ENCODE measurements at regions not wholly inside any gene's neighbourhood (a gene's known extent, or its start where the extent isn't known, plus 50 kb on each side); places are given as distances from the start of the nearest gene placed in this dataset.

DNA sequence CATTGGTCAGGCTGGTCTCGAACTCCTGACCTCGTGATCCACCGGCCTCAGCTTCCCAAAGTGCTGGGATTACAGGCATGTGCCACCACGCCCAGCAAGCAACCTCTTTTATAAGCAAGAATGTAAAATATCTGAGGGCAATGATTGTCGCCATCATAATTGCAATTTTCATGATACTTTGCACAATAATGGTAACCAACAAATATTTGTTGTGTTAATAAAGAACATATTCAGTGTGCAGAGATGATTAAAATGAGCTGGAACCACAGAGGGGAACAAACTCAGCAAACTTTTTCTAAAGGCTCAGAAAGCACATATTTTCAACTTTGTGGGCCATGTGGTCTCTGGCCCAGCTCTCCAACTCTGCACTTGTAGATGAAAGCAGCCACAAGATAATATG lies 115.2 kb upstream of the SIX2 start:
- no peaks in the 10 kb centered on the region for H3K79me2 ChIP-seq (ENCODE audit: low read length)
- no peak overlapping the region for H2AFZ ChIP-seq (ENCODE audit: low read length)
- H3K4me1 ChIP-seq (ENCODE audit: low read length), result no peaks in the 10 kb centered on the region
- H3K9ac ChIP-seq (ENCODE audit: low read length), result no peak overlapping the region
- no peaks in the 10 kb centered on the region for H3K27me3 ChIP-seq (replicated peaks; ENCODE audit: insufficient read depth, low read length)
- H4K20me1 ChIP-seq (ENCODE audit: insufficient read depth, low read length), result no peaks in the 10 kb centered on the region
- H3K27ac ChIP-seq (ENCODE audit: low read length), result no peak overlapping the region
- H3K9me2 ChIP-seq (replicated peaks; ENCODE audit: insufficient read depth, low read length), result no peaks in the 10 kb centered on the region
- no peaks in the 10 kb centered on the region for H3K9me3 ChIP-seq (replicated peaks; ENCODE audit: insufficient read depth, low read length)
- no peak overlapping the region for H3K4me3 ChIP-seq (ENCODE audit: low read length)
- no peaks in the 10 kb centered on the region for H3K36me3 ChIP-seq (replicated peaks; ENCODE audit: insufficient read depth, low read length)
- no peaks in the 10 kb centered on the region for H3F3A ChIP-seq (ENCODE audit: insufficient read depth, low read length)
- TF ChIP-seq EZH2 (optimal IDR thresholded peaks at IDR 0.05; ENCODE audit: low read depth, low read length), result no peak
- TF ChIP-seq, protein P1, sequence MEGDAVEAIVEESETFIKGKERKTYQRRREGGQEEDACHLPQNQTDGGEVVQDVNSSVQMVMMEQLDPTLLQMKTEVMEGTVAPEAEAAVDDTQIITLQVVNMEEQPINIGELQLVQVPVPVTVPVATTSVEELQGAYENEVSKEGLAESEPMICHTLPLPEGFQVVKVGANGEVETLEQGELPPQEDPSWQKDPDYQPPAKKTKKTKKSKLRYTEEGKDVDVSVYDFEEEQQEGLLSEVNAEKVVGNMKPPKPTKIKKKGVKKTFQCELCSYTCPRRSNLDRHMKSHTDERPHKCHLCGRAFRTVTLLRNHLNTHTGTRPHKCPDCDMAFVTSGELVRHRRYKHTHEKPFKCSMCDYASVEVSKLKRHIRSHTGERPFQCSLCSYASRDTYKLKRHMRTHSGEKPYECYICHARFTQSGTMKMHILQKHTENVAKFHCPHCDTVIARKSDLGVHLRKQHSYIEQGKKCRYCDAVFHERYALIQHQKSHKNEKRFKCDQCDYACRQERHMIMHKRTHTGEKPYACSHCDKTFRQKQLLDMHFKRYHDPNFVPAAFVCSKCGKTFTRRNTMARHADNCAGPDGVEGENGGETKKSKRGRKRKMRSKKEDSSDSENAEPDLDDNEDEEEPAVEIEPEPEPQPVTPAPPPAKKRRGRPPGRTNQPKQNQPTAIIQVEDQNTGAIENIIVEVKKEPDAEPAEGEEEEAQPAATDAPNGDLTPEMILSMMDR (IDR thresholded peaks at IDR 0.05; ENCODE audit: low read length), result no peak
- no peak for TF ChIP-seq EZH2phosphoT487 (IDR thresholded peaks at IDR 0.05; ENCODE audit: low read length)
- no peak for DNase-seq
- H3K4me2 ChIP-seq (ENCODE audit: low read depth, low read length), result no peak overlapping the region

DNA sequence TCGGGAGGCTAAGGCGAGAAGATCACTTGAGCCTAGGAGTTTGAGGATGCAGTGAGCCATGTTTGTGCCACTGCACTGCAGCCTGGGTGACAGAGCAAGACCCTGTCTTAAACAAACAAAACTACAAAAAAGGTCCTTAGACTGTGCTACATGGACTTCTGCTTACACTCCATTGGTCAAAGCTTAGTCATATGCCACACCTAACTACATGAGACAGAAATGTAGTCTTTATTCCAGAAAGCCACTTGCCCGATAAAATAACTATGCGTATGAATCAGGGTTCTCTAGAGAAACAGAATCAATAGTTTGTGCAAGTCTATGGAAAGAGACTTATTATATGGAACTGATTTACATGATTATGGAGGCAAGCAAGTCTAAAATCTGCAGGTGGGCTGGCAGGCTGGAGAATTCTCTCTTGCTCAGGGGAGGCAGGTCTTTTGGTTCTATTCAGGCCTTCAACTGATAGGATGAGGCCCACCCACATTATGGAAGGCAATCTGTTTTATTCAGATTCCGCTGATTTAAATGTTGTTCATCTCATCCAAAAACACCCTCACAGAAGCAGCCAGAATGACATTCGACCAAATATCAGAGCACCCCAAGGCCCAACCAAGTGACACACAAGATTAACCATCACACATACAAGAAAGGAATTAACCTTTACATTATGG lies 114.4 kb upstream of the SIX2 start:
- Histone ChIP-seq H2AFZ (ENCODE audit: low read length) (no peak overlapping the region), H3K9ac (ENCODE audit: low read length) (no peak overlapping the region), H3K27ac (ENCODE audit: low read length) (no peak overlapping the region), H3K4me3 (ENCODE audit: low read length) (no peak overlapping the region), H3K79me2 (ENCODE audit: low read length) (no peaks in the 10 kb centered on the region), H3K9me3 (replicated peaks; ENCODE audit: insufficient read depth, low read length) (no peaks in the 10 kb centered on the region), H3K36me3 (replicated peaks; ENCODE audit: insufficient read depth, low read length) (no peaks in the 10 kb centered on the region), H3F3A (ENCODE audit: insufficient read depth, low read length) (no peaks in the 10 kb centered on the region), H4K20me1 (ENCODE audit: insufficient read depth, low read length) (no peaks in the 10 kb centered on the region), H3K27me3 (replicated peaks; ENCODE audit: insufficient read depth, low read length) (no peaks in the 10 kb centered on the region), H3K4me1 (ENCODE audit: low read length) (no peaks in the 10 kb centered on the region), H3K9me2 (replicated peaks; ENCODE audit: insufficient read depth, low read length) (no peaks in the 10 kb centered on the region), H3K4me2 (ENCODE audit: low read depth, low read length) (no peak overlapping the region)
- DNase-seq, result no peak
- TF ChIP-seq EZH2phosphoT487 (IDR thresholded peaks at IDR 0.05; ENCODE audit: low read length) (no peak), EZH2 (optimal IDR thresholded peaks at IDR 0.05; ENCODE audit: low read depth, low read length) (no peak)
- TF ChIP-seq, protein P1 (IDR thresholded peaks at IDR 0.05; ENCODE audit: low read length), result no peak

DNA sequence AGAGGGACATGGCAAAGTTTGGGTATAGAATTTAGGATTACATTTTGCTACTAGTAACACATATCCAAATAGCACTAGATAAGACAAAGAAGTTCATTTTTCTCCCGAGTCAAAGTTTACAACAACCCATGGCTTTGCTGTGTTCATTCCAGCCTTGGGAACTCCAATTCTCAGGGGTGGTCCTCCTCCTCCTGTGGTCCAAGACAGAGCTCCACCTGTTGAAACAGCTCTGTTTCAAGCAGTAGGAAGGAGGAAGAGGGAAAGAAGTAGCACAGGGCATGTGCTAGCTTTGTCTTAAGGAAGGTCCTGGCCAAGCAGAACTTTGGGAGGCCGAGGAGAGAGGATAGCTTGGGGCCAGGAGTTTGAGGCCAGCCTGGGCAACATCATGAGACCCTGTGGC lies 113.8 kb upstream of the SIX2 start:
- DNase-seq, result no peak
- H4K20me1 ChIP-seq (ENCODE audit: insufficient read depth, low read length), result no peaks in the 10 kb centered on the region
- H3K4me1 ChIP-seq (ENCODE audit: low read length), result no peaks in the 10 kb centered on the region
- no peaks in the 10 kb centered on the region for H3F3A ChIP-seq (ENCODE audit: insufficient read depth, low read length)
- H3K27me3 ChIP-seq (replicated peaks; ENCODE audit: insufficient read depth, low read length), result no peaks in the 10 kb centered on the region
- TF ChIP-seq EZH2 (optimal IDR thresholded peaks at IDR 0.05; ENCODE audit: low read depth, low read length) (no peak), EZH2phosphoT487 (IDR thresholded peaks at IDR 0.05; ENCODE audit: low read length) (no peak)
- TF ChIP-seq, protein P1 (IDR thresholded peaks at IDR 0.05; ENCODE audit: low read length), result no peak
- no peaks in the 10 kb centered on the region for H3K9me3 ChIP-seq (replicated peaks; ENCODE audit: insufficient read depth, low read length)
- H3K4me3 ChIP-seq (ENCODE audit: low read length), result no peak overlapping the region
- no peak overlapping the region for H2AFZ ChIP-seq (ENCODE audit: low read length)
- no peaks in the 10 kb centered on the region for H3K9me2 ChIP-seq (replicated peaks; ENCODE audit: insufficient read depth, low read length)
- no peaks in the 10 kb centered on the region for H3K79me2 ChIP-seq (ENCODE audit: low read length)
- no peaks in the 10 kb centered on the region for H3K36me3 ChIP-seq (replicated peaks; ENCODE audit: insufficient read depth, low read length)
- no peak overlapping the region for H3K9ac ChIP-seq (ENCODE audit: low read length)
- no peak overlapping the region for H3K27ac ChIP-seq (ENCODE audit: low read length)
- H3K4me2 ChIP-seq (ENCODE audit: low read depth, low read length), result no peak overlapping the region
